H1 (cell line): ENCODE measurements at regions not wholly inside any gene's neighbourhood (a gene's known extent, or its start where the extent isn't known, plus 50 kb on each side); places are given as distances from the start of the nearest gene placed in this dataset.

Experiments used
- CBX5 ChIP-seq: fragments of 300-800, 300-1000 bp; sonication (generic); IDR thresholded peaks from 2 replicates; pipeline ENCODE4 v1.7.1; 2016; ENCODE audit warnings: antibody characterized with exemption, low read length, low read depth
- FOSL1 ChIP-seq: IDR thresholded peaks from 2 replicates; pipeline ENCODE4 v1.6.1; 2011; ENCODE audit warnings: mild to moderate bottlenecking, low read depth, low read length, moderate library complexity; ENCODE audit not compliant: insufficient read depth
- HDAC2 ChIP-seq, 2 experiments: fragments of 300-600 bp in 1 of 2; sonication (generic) in 1 of 2; IDR thresholded peaks; 2 replicates each; pipeline ENCODE4 v1.6.1; 2011 to 2012; ENCODE audit warnings: low read depth in 2 of 2, low read length in 2 of 2, mild to moderate bottlenecking in 2 of 2, moderate library complexity in 2 of 2, borderline replicate concordance in 1 of 2, inconsistent platforms in 1 of 2
- TBP ChIP-seq: IDR thresholded peaks from 2 replicates; pipeline ENCODE4 v1.6.1; 2011; ENCODE audit warnings: low read depth, low read length, improper control_type of control experiment
- TCF12 ChIP-seq: IDR thresholded peaks from 2 replicates; pipeline ENCODE4 v1.6.1; 2011; ENCODE audit warnings: low read depth, mild to moderate bottlenecking, low read length
- TF ChIP-seq, protein P1 (sequence below), 3 experiments: IDR thresholded peaks; 1 replicate in 2 of 3; 2 replicates in 1 of 3; pipeline versions ENCODE4 v1.5.1 to v1.6.1; 2011; ENCODE audit warnings: low read length in 3 of 3, mild to moderate bottlenecking in 3 of 3, inconsistent platforms in 2 of 3, low read depth in 1 of 3, moderate library complexity in 1 of 3; ENCODE audit not compliant: insufficient read depth in 1 of 3; ENCODE audit errors: control extremely low read depth in 1 of 3

DNA sequence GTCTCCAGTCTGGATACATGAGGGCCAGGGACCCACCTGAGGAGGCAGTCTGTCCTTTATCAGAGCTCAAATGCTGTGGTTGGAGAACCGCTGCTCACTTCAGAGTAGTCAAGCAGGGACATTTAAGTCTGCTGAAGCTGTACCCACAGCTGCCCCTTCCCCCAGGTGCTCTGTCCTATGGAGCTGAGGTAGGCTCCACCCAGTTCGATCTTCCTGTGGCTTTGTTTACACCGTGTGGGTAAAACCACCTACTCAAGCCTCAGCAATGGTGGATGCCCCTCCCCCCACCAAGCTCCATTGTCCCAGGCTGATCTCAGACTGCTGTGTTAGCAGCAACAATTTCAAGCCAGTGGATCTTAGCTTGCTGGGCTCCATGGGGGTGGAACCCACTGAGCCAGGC lies 731.4 kb upstream of the HS6ST1 start (continued):
- TF ChIP-seq TCF12 (no peak), HDAC2 (IDR thresholded peaks at IDR 0.05; ENCODE audit: borderline replicate concordance in 1 of 2, low read depth in 2 of 2, low read length in 2 of 2) (no peak), TBP (no peak), FOSL1 (no peak), CBX5 (no peak)
- TF ChIP-seq, protein P1, sequence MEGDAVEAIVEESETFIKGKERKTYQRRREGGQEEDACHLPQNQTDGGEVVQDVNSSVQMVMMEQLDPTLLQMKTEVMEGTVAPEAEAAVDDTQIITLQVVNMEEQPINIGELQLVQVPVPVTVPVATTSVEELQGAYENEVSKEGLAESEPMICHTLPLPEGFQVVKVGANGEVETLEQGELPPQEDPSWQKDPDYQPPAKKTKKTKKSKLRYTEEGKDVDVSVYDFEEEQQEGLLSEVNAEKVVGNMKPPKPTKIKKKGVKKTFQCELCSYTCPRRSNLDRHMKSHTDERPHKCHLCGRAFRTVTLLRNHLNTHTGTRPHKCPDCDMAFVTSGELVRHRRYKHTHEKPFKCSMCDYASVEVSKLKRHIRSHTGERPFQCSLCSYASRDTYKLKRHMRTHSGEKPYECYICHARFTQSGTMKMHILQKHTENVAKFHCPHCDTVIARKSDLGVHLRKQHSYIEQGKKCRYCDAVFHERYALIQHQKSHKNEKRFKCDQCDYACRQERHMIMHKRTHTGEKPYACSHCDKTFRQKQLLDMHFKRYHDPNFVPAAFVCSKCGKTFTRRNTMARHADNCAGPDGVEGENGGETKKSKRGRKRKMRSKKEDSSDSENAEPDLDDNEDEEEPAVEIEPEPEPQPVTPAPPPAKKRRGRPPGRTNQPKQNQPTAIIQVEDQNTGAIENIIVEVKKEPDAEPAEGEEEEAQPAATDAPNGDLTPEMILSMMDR (IDR thresholded peaks at IDR 0.05; ENCODE audit: control extremely low read depth in 1 of 3, insufficient read depth in 1 of 3, low read depth in 1 of 3, low read length in 3 of 3): no peak
